ENCODE measurements at regions not wholly inside any gene's neighbourhood (a gene's known extent, or its start where the extent isn't known, plus 50 kb on each side); places are given as distances from the start of the nearest gene placed in this dataset.

DNA sequence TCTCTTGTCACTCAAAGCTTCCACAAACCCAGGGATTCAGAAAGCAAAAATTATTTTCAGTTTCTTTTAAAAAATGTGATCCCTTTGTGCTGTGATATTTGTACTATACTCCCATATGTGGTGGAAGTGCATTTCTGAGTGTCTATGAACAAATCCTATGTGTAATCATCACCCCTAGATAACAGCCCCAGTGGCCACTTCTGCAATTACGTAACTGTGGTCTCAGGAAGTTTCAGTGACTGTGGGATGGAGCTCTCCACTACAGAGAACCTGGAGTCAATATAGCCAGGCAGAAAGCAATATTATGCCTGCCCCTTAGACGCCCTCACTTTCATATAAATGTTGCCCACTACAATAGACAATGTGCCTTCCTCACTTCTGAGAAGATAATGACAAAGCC lies 1101.7 kb upstream of the GHITM start:
- no peak for DNase-seq

- DNase-seq, result no peak
These were observed 1100.7 kb upstream of the GHITM start for GRCh38 chr10:83038631-83039030.

- DNase-seq, result no peak
These were observed 1093.6 kb upstream of the GHITM start for GRCh38 chr10:83045731-83046130.

DNA sequence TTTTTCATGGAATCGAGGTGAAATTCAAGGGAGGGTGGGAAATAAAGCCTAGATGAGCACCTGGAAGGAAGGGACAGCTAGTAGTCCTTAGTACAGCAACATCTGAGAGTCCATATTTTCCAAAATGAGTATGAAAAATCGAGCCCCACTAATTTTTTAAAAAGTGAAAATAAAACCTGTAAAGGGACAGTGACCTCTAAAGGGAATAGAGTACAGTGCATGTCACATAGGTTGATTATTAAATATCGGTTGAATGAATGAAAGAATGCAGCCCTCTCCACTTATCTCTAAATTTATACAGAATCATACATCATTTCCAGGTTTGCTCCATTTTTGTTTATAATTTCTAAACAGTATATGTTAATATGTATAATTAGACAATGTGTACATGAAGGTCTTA lies 1088.5 kb upstream of the GHITM start:
- DNase-seq, result no peak

GRCh38 chr10:83062871-83063270 lies 1076.4 kb upstream of the GHITM start:
- no peak for DNase-seq

DNA sequence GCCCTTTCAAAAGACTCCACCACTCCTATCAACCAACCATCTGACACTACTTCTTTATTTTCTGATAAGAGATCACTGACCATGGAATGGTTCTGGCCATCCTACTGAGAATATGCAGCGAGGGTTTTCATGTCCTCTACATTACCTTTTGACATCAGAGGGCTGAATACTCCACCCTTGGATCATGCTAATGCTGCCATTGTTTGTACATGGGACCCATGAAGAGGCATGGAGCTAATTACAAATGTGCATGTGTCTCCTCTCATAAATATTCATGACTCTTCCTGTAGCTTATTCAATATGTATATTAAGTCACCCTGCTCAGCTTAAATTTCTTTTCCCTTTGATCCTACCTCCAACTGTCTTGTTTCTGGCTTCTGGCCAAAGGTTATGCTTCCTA lies 1065.8 kb upstream of the GHITM start:
- DNase-seq, result no peak

DNA sequence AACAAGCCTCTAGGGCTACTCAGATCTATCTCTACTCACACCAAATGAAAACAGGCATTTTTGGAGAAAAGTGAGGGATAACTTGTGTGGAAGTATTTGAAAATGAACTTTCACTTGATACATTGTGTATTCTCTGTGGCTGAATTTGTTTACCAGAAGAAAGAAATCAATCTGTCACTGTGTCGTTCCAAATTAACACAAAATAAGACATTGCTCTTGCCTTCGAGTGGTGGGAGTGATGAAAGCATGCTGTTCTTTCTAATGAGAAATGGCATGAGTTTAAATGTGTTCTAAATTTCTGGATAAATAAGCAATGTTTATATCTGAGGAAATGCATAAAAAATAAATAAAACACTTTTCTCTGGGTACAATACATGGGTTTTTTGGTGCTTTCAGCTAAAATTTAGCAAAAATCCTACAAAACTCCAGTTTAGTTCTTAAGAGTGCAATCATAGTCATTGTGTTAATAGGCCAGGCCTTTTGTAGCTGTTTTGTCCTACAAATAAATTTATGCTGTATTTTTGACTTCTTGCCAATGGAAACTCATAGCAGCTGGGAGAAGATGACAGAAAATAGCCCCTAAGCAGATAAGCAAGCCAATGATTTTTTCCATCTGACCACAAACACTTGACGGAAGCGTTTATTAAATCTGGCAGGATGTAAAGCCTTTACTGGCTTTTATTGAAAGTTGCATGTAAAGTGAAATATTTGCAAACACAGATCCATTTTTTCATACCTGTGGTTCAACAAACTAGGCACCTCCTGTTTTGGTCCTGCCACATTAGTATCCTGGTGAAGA lies 1064.1 kb upstream of the GHITM start:
- no peak for DNase-seq

DNA sequence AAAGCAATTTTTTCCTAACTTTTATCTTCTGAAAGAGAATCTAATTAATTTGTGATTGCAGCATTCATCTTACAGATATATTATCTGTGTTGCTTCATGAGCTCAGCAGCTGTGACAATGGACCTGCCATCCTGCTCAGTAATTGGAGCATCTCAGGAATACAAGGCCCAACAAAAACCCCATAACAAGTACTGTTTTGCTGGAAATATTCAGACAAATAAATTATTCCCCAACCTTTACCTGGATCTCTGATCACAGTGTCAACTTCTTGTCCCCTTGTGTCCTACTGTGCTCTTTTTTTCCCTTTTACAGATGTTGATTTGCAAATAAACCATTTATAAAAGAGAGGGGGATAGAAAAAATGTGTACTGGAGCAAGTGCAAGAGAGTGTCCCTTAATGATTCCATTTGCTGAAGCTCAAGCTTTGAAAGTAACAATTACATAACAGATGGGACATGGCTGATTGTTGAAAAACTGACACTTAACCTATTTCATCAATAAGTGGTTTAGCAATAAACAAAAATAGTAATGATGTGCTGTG lies 1063.4 kb upstream of the GHITM start:
- DNase-seq, result no peak

- no peak for DNase-seq
These were observed 1062.9 kb upstream of the GHITM start for GRCh38 chr10:83076443-83076842.

DNA sequence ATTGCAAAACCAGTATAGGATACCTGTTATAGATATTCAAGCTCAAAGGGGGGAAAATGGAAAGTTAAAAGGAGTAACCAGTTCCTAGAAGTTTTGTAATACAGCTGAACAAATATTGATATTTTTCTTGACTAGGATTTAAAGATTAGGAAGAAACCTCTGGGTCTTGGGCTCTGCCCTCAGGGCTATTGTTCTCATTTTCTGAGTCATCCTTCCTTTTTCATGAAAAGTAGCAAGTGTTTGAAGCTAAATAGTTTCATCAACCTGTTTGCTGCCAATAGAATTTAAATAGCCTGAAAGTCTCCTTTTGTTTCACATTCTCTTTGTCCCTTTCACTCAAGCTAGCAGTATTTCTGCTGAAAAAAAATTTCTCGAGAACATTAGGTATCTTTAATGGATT lies 1061.1 kb upstream of the GHITM start:
- DNase-seq, result no peak

- no peak for DNase-seq
These were observed 1060.7 kb upstream of the GHITM start for GRCh38 chr10:83078645-83079044.

GRCh38 chr10:83083831-83084230 lies 1055.5 kb upstream of the GHITM start:
- no peak for DNase-seq

- DNase-seq, result no peak
These were observed 1050.0 kb upstream of the GHITM start for GRCh38 chr10:83089335-83089734.

DNA sequence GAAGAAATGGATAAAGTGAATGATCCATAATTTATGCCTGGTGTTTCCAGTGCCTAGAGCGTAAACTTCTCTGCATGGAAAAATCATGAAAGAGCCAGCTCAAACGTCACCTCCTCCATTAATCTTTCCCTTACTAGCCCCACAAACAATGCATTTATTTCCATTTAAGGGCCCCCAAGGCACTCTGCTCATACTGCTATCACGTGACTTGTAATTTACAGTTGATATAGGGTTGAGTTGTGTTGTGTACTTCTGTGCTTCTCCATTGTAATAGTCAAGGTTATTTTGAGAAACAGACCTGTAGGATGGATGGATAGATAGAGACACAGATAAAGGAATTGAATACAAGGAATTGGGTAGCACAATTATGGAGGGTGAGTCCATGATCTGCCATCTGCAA lies 1034.7 kb upstream of the GHITM start:
- no peak for DNase-seq

- no peak for DNase-seq
These were observed 1030.6 kb upstream of the GHITM start for GRCh38 chr10:83108565-83109333.

DNA sequence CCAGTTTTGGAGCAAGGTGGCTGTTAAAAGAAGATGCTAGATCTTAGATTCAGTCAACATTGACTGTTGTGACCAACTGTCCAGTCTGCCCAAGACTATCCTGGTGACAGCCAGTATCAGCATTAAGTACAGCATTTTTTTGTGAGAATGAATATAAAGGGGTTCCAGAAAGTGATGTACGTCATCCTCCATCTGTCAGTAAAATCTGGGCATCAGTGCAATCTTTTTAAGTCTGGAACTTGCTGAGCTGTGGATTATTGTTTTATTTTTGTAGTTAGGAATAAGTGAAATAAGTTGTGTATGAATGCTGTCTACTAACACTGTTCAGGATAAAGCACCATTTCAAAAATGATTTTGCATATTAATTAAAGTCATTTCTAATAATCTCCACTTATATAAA lies 1020.0 kb upstream of the GHITM start:
- DNase-seq, result no peak

DNA sequence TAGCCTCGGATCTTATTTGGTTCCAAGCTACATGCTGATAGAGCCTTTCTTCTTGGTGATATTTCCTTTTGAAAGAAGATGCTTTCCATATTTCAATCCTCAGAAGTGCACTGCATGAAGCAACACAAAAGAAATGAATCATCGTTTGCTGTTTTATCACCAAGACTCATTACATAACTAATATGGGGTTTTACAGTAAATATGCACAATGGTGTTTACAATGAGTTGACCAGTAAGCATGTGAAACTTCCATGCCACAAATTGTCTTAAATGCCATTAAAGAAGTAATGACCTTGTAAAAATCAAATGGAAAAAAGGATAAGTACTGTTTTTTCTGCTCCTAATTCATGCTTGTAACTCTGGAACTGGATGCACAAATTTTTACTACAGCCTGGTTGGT lies 1017.0 kb upstream of the GHITM start:
- DNase-seq, result no peak

GRCh38 chr10:83127942-83128575 lies 1011.2 kb upstream of the GHITM start:
- no peak for DNase-seq

- DNase-seq, result no peak
These were observed 998.5 kb upstream of the GHITM start for GRCh38 chr10:83140811-83141210.

DNA sequence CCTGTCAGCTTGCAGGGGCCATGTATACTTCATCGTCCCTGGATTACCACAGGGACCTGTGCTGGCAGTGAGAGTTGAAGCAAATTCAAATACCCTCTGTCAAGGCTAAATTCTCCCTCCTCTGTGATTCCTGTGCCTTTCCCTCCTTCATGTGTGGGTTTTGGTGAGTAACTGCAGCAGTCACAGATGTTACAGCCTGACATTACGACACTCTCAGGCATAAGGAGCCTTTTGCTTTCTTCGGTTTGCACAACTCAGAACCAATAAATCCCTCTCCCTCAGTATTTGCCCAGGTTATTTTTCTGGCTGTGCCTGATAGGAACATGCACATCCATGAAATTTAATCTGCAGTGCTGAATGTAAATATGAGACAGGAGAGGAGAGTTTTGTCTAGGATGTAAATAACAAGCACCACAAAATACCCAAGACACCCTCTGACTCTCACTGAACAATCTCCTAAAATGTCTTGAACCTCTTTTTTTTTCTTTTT lies 997.2 kb upstream of the GHITM start:
- DNase-seq, result no peak

DNA sequence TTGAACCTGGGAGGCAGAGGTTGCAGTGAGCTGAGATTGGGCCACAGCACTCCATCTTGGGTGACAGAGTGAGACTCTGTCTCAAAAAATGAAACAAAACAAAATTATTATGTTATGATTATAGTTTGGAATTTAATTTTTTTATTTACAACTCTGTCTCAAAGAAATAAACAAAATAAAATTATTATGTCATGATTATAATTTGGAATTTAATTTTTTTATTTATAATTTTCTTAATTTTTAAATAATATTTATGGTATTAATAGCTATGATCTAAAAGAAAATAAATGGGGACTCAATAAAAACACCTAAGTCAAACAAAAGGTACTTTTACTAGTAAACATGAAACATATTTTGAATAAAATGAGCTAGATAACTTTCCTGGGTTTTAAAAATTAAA lies 994.8 kb upstream of the GHITM start:
- DNase-seq, result no peak

DNA sequence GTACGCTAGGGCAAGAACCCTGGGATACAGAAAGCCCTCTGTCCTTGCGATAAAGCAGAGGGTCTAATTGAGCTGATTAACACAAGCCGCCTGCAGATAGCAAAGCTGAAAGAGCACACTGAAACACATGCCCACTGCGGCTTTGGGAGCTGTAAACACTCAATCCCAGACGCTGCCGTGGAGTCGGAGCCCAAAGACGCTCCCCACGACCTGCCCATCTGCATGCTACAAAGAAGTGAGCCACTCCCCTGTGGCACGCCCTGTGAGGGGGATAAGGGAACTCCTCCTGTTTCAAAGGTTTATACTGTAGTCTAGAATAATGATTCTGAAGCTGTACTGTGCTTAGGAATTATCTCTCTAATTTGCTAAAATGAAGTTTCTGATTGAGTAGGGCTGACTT lies 985.6 kb upstream of the GHITM start:
- DNase-seq, result no peak

- DNase-seq, result no peak
These were observed 975.2 kb upstream of the GHITM start for GRCh38 chr10:83164156-83164555.

- DNase-seq, result no peak
These were observed 974.0 kb upstream of the GHITM start for GRCh38 chr10:83165265-83165664.
